ENCODE measurements at regions not wholly inside any gene's neighbourhood (a gene's known extent, or its start where the extent isn't known, plus 50 kb on each side); places are given as distances from the start of the nearest gene placed in this dataset.

GRCh38 chr10:47223236-47223635 is 76.8 kb upstream of the GDF10 start:
- POLR2A ChIA-PET, result no interaction called here
- no peaks in the 10 kb centered on the region for H3K27me3 ChIP-seq (replicated peaks in 1 of 4; ENCODE audit: control extremely low read depth in 1 of 4, control insufficient read depth in 3 of 4, insufficient read depth in 4 of 4, low read length in 3 of 4)
- H3K36me3 ChIP-seq (replicated peaks in 1 of 2; ENCODE audit: control extremely low read depth in 1 of 2, control insufficient read depth in 1 of 2, extremely low read depth in 1 of 2, insufficient read depth in 2 of 2, low read length in 1 of 2), result no peaks in the 10 kb centered on the region
- DNase-seq (no peak), ATAC-seq (ENCODE audit: low read depth) (no peak)
- H3K4me3 Mint-ChIP-seq, result no peak overlapping the region
- intact Hi-C loops (cut with micrococcal nuclease), result no loop called here
- TF ChIP-seq, protein P1, sequence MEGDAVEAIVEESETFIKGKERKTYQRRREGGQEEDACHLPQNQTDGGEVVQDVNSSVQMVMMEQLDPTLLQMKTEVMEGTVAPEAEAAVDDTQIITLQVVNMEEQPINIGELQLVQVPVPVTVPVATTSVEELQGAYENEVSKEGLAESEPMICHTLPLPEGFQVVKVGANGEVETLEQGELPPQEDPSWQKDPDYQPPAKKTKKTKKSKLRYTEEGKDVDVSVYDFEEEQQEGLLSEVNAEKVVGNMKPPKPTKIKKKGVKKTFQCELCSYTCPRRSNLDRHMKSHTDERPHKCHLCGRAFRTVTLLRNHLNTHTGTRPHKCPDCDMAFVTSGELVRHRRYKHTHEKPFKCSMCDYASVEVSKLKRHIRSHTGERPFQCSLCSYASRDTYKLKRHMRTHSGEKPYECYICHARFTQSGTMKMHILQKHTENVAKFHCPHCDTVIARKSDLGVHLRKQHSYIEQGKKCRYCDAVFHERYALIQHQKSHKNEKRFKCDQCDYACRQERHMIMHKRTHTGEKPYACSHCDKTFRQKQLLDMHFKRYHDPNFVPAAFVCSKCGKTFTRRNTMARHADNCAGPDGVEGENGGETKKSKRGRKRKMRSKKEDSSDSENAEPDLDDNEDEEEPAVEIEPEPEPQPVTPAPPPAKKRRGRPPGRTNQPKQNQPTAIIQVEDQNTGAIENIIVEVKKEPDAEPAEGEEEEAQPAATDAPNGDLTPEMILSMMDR (IDR thresholded peaks at IDR 0.05), result no peak
- TF ChIP-seq EZH2 (IDR thresholded peaks at IDR 0.05; ENCODE audit: borderline replicate concordance, insufficient read depth, low read depth, low read length, poor library complexity, severe bottlenecking), result no peak
- no peak overlapping the region for H2AFZ ChIP-seq (ENCODE audit: insufficient read depth, low read depth, low read length, poor library complexity, severe bottlenecking)
- peaks cover 18% of the 10 kb centered on the region for H3K27me3 Mint-ChIP-seq
- WGBS (ENCODE audit: insufficient coverage), result 93% methylated on average over 1 of the region's 1 CpG
- H3K9me3 ChIP-seq (ENCODE audit: control extremely low read depth in 1 of 3, control insufficient read depth in 2 of 3, insufficient read depth in 1 of 3, low read length in 2 of 3), result peaks cover 0 to 3% (median 0%) of the 10 kb centered on the region in 3 donors
- H3K4me2 ChIP-seq (replicated peaks; ENCODE audit: low read depth, low read length, poor library complexity, severe bottlenecking), result no peak overlapping the region
- H3K27ac ChIP-seq (ENCODE audit: low read length in 2 of 2), result no peak overlapping the region
- H4K20me1 ChIP-seq (ENCODE audit: control insufficient read depth, insufficient read depth, low read length, poor library complexity, severe bottlenecking), result no peaks in the 10 kb centered on the region
- H3K9me3 Mint-ChIP-seq (ENCODE audit: insufficient read depth), result no peaks in the 10 kb centered on the region
- no peak overlapping the region for H3K9ac ChIP-seq (ENCODE audit: low read length)
- H3K4me3 ChIP-seq (ENCODE audit: control extremely low read depth in 1 of 5, extremely low read depth in 1 of 5, insufficient read depth in 1 of 5, low read depth in 2 of 5, low read length in 4 of 5), result no peak overlapping the region
- H3K27ac Mint-ChIP-seq, result no peak overlapping the region
- H3K4me1 Mint-ChIP-seq, result no peaks in the 10 kb centered on the region
- CTCF ChIA-PET, result interaction anchor here (1.4 kb wide), 1 partner anchor 176 kb away, joined by 4 read pairs; no protein-coding TSS in a partner anchor
- no peaks in the 10 kb centered on the region for H3K79me2 ChIP-seq (ENCODE audit: control insufficient read depth, insufficient read depth, low read length)
- H3K4me1 ChIP-seq (ENCODE audit: control insufficient read depth in 2 of 2, insufficient read depth in 2 of 2, low read length in 2 of 2), result no peaks in the 10 kb centered on the region

DNA sequence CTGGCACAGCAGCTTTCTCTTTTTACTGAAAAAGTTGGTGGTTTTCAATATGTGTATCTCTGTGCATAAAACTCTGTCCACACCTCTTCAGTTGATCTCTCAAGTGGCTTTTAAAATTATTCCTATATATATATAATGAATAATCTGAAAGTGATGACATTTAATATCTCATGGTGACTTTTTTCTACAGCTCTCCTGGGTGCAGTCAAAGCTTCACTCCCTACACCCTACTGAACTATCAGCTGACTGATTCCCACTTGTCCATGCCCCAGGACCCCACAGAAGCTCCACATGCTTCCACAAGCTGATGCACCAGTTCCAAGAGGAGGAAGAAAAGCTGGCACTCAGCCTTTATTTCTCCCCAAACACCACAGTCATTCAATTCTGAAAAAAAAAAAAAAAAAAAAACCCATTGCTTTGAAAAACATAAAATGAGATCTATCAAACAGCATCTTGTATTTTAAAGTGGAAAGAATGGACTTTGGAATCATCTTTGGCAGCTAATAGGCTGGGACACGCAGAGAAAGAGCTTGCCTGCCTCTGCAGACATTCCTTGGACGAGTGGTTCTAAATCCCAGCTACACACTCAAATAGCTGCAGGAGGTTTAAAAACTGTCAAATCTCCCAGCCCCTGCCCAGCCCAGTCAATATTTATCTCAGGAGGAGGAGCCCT is 75.3 kb upstream of the GDF10 start:
- no peak overlapping the region for H3K4me3 Mint-ChIP-seq
- Histone ChIP-seq H3K9me3 (ENCODE audit: control extremely low read depth in 1 of 3, control insufficient read depth in 2 of 3, insufficient read depth in 1 of 3, low read length in 2 of 3) (peaks cover 0 to 12% (median 0%) of the 10 kb centered on the region in 3 donors), H3K36me3 (replicated peaks in 1 of 2; ENCODE audit: control extremely low read depth in 1 of 2, control insufficient read depth in 1 of 2, extremely low read depth in 1 of 2, insufficient read depth in 2 of 2, low read length in 1 of 2) (no peaks in the 10 kb centered on the region), H3K27ac (ENCODE audit: low read length in 2 of 2) (no peak overlapping the region), H4K20me1 (ENCODE audit: control insufficient read depth, insufficient read depth, low read length, poor library complexity, severe bottlenecking) (no peaks in the 10 kb centered on the region), H3K27me3 (replicated peaks in 1 of 4; ENCODE audit: control extremely low read depth in 1 of 4, control insufficient read depth in 3 of 4, insufficient read depth in 4 of 4, low read length in 3 of 4) (no peaks in the 10 kb centered on the region), H3K4me2 (replicated peaks; ENCODE audit: low read depth, low read length, poor library complexity, severe bottlenecking) (no peak overlapping the region), H3K4me3 (ENCODE audit: control extremely low read depth in 1 of 5, extremely low read depth in 1 of 5, insufficient read depth in 1 of 5, low read depth in 2 of 5, low read length in 4 of 5) (no peak overlapping the region), H3K4me1 (ENCODE audit: control insufficient read depth in 2 of 2, insufficient read depth in 2 of 2, low read length in 2 of 2) (no peaks in the 10 kb centered on the region), H3K79me2 (ENCODE audit: control insufficient read depth, insufficient read depth, low read length) (no peaks in the 10 kb centered on the region), H2AFZ (ENCODE audit: insufficient read depth, low read depth, low read length, poor library complexity, severe bottlenecking) (no peak overlapping the region), H3K9ac (ENCODE audit: low read length) (no peak overlapping the region)
- POLR2A ChIA-PET, result no interaction called here
- CTCF ChIA-PET, result interaction anchor here (0.7 kb wide), 3 partner anchors 107 to 157 kb away, joined by 4 to 5 read pairs (median 4); no protein-coding TSS in a partner anchor
- no peak for DNase-seq
- no peak for ATAC-seq (ENCODE audit: low read depth)
- peaks cover 7% of the 10 kb centered on the region for H3K27me3 Mint-ChIP-seq
- TF ChIP-seq, protein P1 (IDR thresholded peaks at IDR 0.05), result no peak
- TF ChIP-seq EZH2 (IDR thresholded peaks at IDR 0.05; ENCODE audit: borderline replicate concordance, insufficient read depth, low read depth, low read length, poor library complexity, severe bottlenecking), result no peak
- H3K4me1 Mint-ChIP-seq, result no peaks in the 10 kb centered on the region
- H3K9me3 Mint-ChIP-seq (ENCODE audit: insufficient read depth), result peaks cover 3% of the 10 kb centered on the region
- intact Hi-C loops (cut with micrococcal nuclease), result no loop called here
- WGBS (ENCODE audit: insufficient coverage), result 76% methylated on average over 2 of the region's 2 CpGs
- H3K27ac Mint-ChIP-seq, result no peak overlapping the region
